H9 (cell line): ENCODE measurements at regions not wholly inside any gene's neighbourhood (a gene's known extent, or its start where the extent isn't known, plus 50 kb on each side); places are given as distances from the start of the nearest gene placed in this dataset.

Experiments
- DNase-seq: peaks from one replicate; pipeline ENCODE4 v3.0.0-alpha.2; 2017
- H2AFZ ChIP-seq: one replicate; pipeline ENCODE4 v1.6.1; 2013; ENCODE audit warnings: mild to moderate bottlenecking, low read length, control low read depth, moderate library complexity
- H2AK5ac ChIP-seq: 2 replicates; pipeline ENCODE4 v1.6.1; 2013; ENCODE audit warnings: low read length, control low read depth, mixed read lengths; ENCODE audit not compliant: insufficient read length
- H2BK120ac ChIP-seq: one replicate; pipeline ENCODE4 v1.6.1; 2013; ENCODE audit warnings: low read depth, mild to moderate bottlenecking, low read length, control low read depth, inconsistent platforms; ENCODE audit not compliant: poor library complexity, severe bottlenecking
- H2BK12ac ChIP-seq: 2 replicates; pipeline ENCODE4 v1.6.1; 2013; ENCODE audit warnings: low read length, control low read depth, mixed read lengths, low read depth; ENCODE audit not compliant: insufficient read length
- H2BK15ac ChIP-seq: 2 replicates; pipeline ENCODE4 v1.6.1; 2013; ENCODE audit warnings: low read depth, low read length, control low read depth
- H2BK20ac ChIP-seq: one replicate; pipeline ENCODE4 v1.6.1; 2013; ENCODE audit warnings: low read depth, mild to moderate bottlenecking, low read length, control low read depth, inconsistent platforms; ENCODE audit not compliant: poor library complexity, severe bottlenecking
- H2BK5ac ChIP-seq: 2 replicates; pipeline ENCODE4 v1.6.1; 2013; ENCODE audit warnings: low read length, control low read depth, mixed read lengths; ENCODE audit not compliant: insufficient read length
- H3K14ac ChIP-seq: 2 replicates; pipeline ENCODE4 v1.6.1; 2013; ENCODE audit warnings: low read length, control low read depth; ENCODE audit not compliant: insufficient read depth
- H3K18ac ChIP-seq: 2 replicates; pipeline ENCODE4 v1.6.1; 2013; ENCODE audit warnings: low read depth, mild to moderate bottlenecking, mixed read lengths, low read length, control low read depth; ENCODE audit not compliant: insufficient read length
- H3K23ac ChIP-seq: 2 replicates; pipeline ENCODE4 v1.6.1; 2013; ENCODE audit warnings: low read length, control low read depth, mixed read lengths, low read depth; ENCODE audit not compliant: insufficient read length
- H3K23me2 ChIP-seq: 2 replicates; pipeline ENCODE4 v1.6.1; 2013; ENCODE audit warnings: low read depth, mild to moderate bottlenecking, mixed read lengths, low read length, control low read depth; ENCODE audit not compliant: insufficient read length, poor library complexity, severe bottlenecking
- H3K27ac ChIP-seq: 2 replicates; pipeline ENCODE4 v1.5.1; 2013; ENCODE audit warnings: low read length, control low read depth, mixed read lengths, low read depth; ENCODE audit not compliant: insufficient read length
- H3K27me3 ChIP-seq: 2 replicates; pipeline ENCODE4 v1.6.1; 2013; ENCODE audit warnings: low read length, control low read depth, inconsistent platforms; ENCODE audit not compliant: insufficient read depth
- H3K4ac ChIP-seq: 2 replicates; pipeline ENCODE4 v1.6.1; 2013; ENCODE audit warnings: low read depth, mild to moderate bottlenecking, control low read depth, inconsistent platforms, low read length, moderate library complexity
- H3K4me1 ChIP-seq: 2 replicates; pipeline ENCODE4 v1.6.1; 2013; ENCODE audit warnings: low read length, control low read depth, inconsistent platforms; ENCODE audit not compliant: insufficient read depth
- H3K4me2 ChIP-seq: 2 replicates; pipeline ENCODE4 v1.6.1; 2013; ENCODE audit warnings: low read length, control low read depth, mixed read lengths; ENCODE audit not compliant: insufficient read length, insufficient read depth
- H3K56ac ChIP-seq: 2 replicates; pipeline ENCODE4 v1.6.1; 2013; ENCODE audit warnings: low read depth, mild to moderate bottlenecking, mixed read lengths, low read length, control low read depth; ENCODE audit not compliant: insufficient read length
- H3K79me1 ChIP-seq: 2 replicates; pipeline ENCODE4 v1.6.1; 2013; ENCODE audit warnings: low read depth, mild to moderate bottlenecking, moderate library complexity, low read length, control low read depth, inconsistent platforms; ENCODE audit not compliant: insufficient read depth, poor library complexity, severe bottlenecking
- H3K79me2 ChIP-seq: 2 replicates; pipeline ENCODE4 v1.6.1; 2013; ENCODE audit warnings: low read length, control low read depth, inconsistent platforms; ENCODE audit not compliant: insufficient read depth
- H3K9ac ChIP-seq: 2 replicates; pipeline ENCODE4 v1.6.1; 2013; ENCODE audit warnings: low read length, control low read depth, mixed read lengths; ENCODE audit not compliant: insufficient read length; ENCODE audit errors: extremely low read depth
- H3K9me3 ChIP-seq: one replicate; pipeline ENCODE4 v1.6.1; 2013; ENCODE audit warnings: low read depth, low read length, inconsistent platforms; ENCODE audit not compliant: control insufficient read depth
- H3T11ph ChIP-seq: one replicate; pipeline ENCODE4 v1.6.1; 2013; ENCODE audit warnings: mild to moderate bottlenecking, low read length, control low read depth, inconsistent platforms
- H4K20me1 ChIP-seq: one replicate; pipeline ENCODE4 v1.6.1; 2013; ENCODE audit not compliant: control insufficient read depth, insufficient read length, insufficient read depth
- H4K5ac ChIP-seq: 2 replicates; pipeline ENCODE4 v1.6.1; 2013; ENCODE audit warnings: low read depth, mild to moderate bottlenecking, mixed read lengths, low read length, control low read depth; ENCODE audit not compliant: insufficient read length
- H4K8ac ChIP-seq: replicated peaks from 2 replicates; pipeline ENCODE4 v1.6.1; 2013; ENCODE audit warnings: low read length, control low read depth, mixed read lengths, low read depth; ENCODE audit not compliant: insufficient read length
- H4K91ac ChIP-seq: 2 replicates; pipeline ENCODE4 v1.6.1; 2013; ENCODE audit warnings: low read depth, mild to moderate bottlenecking, moderate library complexity, mixed read lengths, low read length, control low read depth; ENCODE audit not compliant: insufficient read length
- H3K27ac Mint-ChIP-seq, 3 experiments: 2 replicates in 2 of 3; 3 replicates in 1 of 3; pipeline ENCODE4 v1.8.0; 2020 to 2021; ENCODE audit warnings: mixed read lengths in 3 of 3, mild to moderate bottlenecking in 1 of 3, moderate library complexity in 1 of 3
- H3K27me3 Mint-ChIP-seq: 2 replicates; pipeline ENCODE4 v1.8.0; 2021; ENCODE audit warnings: low read depth, mild to moderate bottlenecking, moderate library complexity, mixed read lengths
- H3K36me3 Mint-ChIP-seq, 3 experiments: 2 replicates in 2 of 3; 3 replicates in 1 of 3; pipeline ENCODE4 v1.8.0; 2020 to 2021; ENCODE audit warnings: low read depth in 3 of 3, mixed read lengths in 3 of 3; ENCODE audit not compliant: insufficient read depth in 1 of 3
- H3K4me1 Mint-ChIP-seq, 2 experiments: 2 replicates each; pipeline ENCODE4 v1.8.0; 2020; ENCODE audit warnings: mixed read lengths in 2 of 2
- H3K4me3 Mint-ChIP-seq, 2 experiments: 2 replicates in 1 of 2; 3 replicates in 1 of 2; pipeline ENCODE4 v1.8.0; 2020 to 2021; ENCODE audit warnings: mild to moderate bottlenecking in 2 of 2, mixed read lengths in 2 of 2, moderate library complexity in 1 of 2
- H3K9me3 Mint-ChIP-seq, 2 experiments: 2 replicates in 1 of 2; 3 replicates in 1 of 2; pipeline ENCODE4 v1.8.0; 2020; ENCODE audit warnings: mild to moderate bottlenecking in 2 of 2, mixed read lengths in 2 of 2, moderate library complexity in 1 of 2
- CTCF ChIP-seq: fragments of 200-600 bp; sonication (generic); conservative IDR thresholded peaks from 3 replicates; pipeline ENCODE4 v1.8.0; 2021; ENCODE audit warnings: antibody characterized with exemption, mild to moderate bottlenecking
- WGBS: extraction: QIAGEN DNeasy Blood & Tissue Kit; methylation state at CpG from one replicate; pipeline ENCODE4 v1.1.7; 2013; ENCODE audit warnings: missing lambda C conversion rate, low lambda C conversion rate, mixed read lengths; ENCODE audit not compliant: insufficient read length; ENCODE audit errors: extremely low coverage; 5-methylcytosine and 5-hydroxymethylcytosine counted together

GRCh38 chr3:13178107-13178506, 104.9 kb upstream of the IQSEC1 start:
- H2AK5ac ChIP-seq = no peak overlapping the region
- Mint-ChIP-seq H3K36me3 (peaks cover 9 to 14% (median 12%) of the 10 kb centered on the region in 3 experiments), H3K4me1 (peaks cover 2 to 4% of the 10 kb centered on the region in 2 experiments; a peak in 2 of 4 replicates), H3K27ac (0 out of 7 replicates have a peak overlapping the region, but pooled peaks of 1 of the 3 experiments have one; percentile 28), H3K4me3 (no peak overlapping the region), H3K9me3 (peaks cover 14 to 21% of the 10 kb centered on the region in 2 experiments), H3K27me3 (peaks cover 4% of the 10 kb centered on the region)
- H3K56ac ChIP-seq = no peak overlapping the region
- no peak overlapping the region for H2BK20ac ChIP-seq
- H4K8ac ChIP-seq = no peak overlapping the region
- no peak overlapping the region for H3T11ph ChIP-seq
- no peak overlapping the region for H3K23ac ChIP-seq
- H4K20me1 ChIP-seq = no peaks in the 10 kb centered on the region
- peaks cover 6% of the 10 kb centered on the region for H3K9me3 ChIP-seq
- no peak overlapping the region for H3K14ac ChIP-seq
- H3K23me2 ChIP-seq = no peaks in the 10 kb centered on the region
- no peak overlapping the region for H2BK120ac ChIP-seq
- no peak overlapping the region for H4K91ac ChIP-seq
- H3K9ac ChIP-seq = no peak overlapping the region
- no peak for TF ChIP-seq CTCF
- H2BK15ac ChIP-seq = no peak overlapping the region
- H3K4me1 ChIP-seq = no peaks in the 10 kb centered on the region
- H3K4ac ChIP-seq = no peak overlapping the region
- H3K18ac ChIP-seq = no peak overlapping the region
- no peak overlapping the region for H4K5ac ChIP-seq
- H2BK12ac ChIP-seq = no peak overlapping the region
- H3K27me3 ChIP-seq = no peaks in the 10 kb centered on the region
- no peak for DNase-seq
- H3K79me1 ChIP-seq = no peaks in the 10 kb centered on the region
- H3K4me2 ChIP-seq = no peak overlapping the region
- H3K79me2 ChIP-seq = no peaks in the 10 kb centered on the region
- H2AFZ ChIP-seq = no peak overlapping the region
- no peak overlapping the region for H3K27ac ChIP-seq
- H2BK5ac ChIP-seq = no peak overlapping the region
- no CpG with 5 or more reads among the region's 3 CpGs for WGBS
